K562 (cell line): ENCODE measurements at regions not wholly inside any gene's neighbourhood (a gene's known extent, or its start where the extent isn't known, plus 50 kb on each side); places are given as distances from the start of the nearest gene placed in this dataset.

Experiments used
- ATAC-seq: fragments of 200-7000 bp; cut with Tn5 transposase; 3 replicates; pipeline ENCODE4 v1.9.1; 2020; ENCODE audit warnings: moderate library complexity
- BruUV-seq: library from RNA; stranded (reverse); fragments of 400-500 nt; replicated peaks from 2 replicates; lab custom pipeline; 2021; lab: Mats Ljungman, UMichigan
- CTCF ChIA-PET: fragments of 300-600 bp; formaldehyde crosslinking; extraction: SDS; loops from one replicate; lab custom pipeline; 2021; ENCODE audit warnings: low intra/inter-chr PET ratio; lab: Yijun Ruan, JAX
- POLR2A ChIA-PET: fragments of 300-600, 350-650 bp; sonication (Branson Sonifier 250); formaldehyde crosslinking; extraction: SDS; loops from one replicate; lab custom pipeline; 2021; ENCODE audit warnings: antibody characterized with exemption, inconsistent platforms; lab: Yijun Ruan, JAX
- DNase-seq, 4 experiments: peaks; one replicate each; pipeline versions ENCODE4 v3.0.0 to v3.0.0-alpha.2; 2011 to 2018; ENCODE audit warnings: low spot score in 3 of 4, mixed read lengths in 3 of 4; ENCODE audit errors: extremely low read depth in 1 of 4
- FAIRE-seq: peaks from 2 replicates; lab custom pipeline; 2011; peaks lifted over from hg19 to GRCh38; lab: Jason Lieb, UNC
- H2AFZ ChIP-seq: 2 replicates; pipeline ENCODE4 v1.6.0; 2011; ENCODE audit warnings: low read depth, low read length, control low read depth, inconsistent platforms
- H3K27ac ChIP-seq: fragments of 200-600 bp; 3 replicates; pipeline ENCODE4 v1.8.0; 2011; ENCODE audit warnings: low read depth, mild to moderate bottlenecking, control low read depth, inconsistent platforms, low read length, moderate library complexity, mixed read lengths; ENCODE audit errors: extremely low read depth
- H3K27me3 ChIP-seq, 2 experiments: fragments of 300-600 bp in 1 of 2; 2 replicates in 1 of 2; 3 replicates in 1 of 2; pipeline versions ENCODE4 v1.6.0 to v1.8.0; 2011; ENCODE audit warnings: inconsistent platforms in 2 of 2, low read length in 2 of 2, mild to moderate bottlenecking in 1 of 2, mixed read lengths in 1 of 2, moderate library complexity in 1 of 2; ENCODE audit not compliant: control insufficient read depth in 2 of 2, insufficient read depth in 2 of 2
- H3K36me3 ChIP-seq: fragments of 300-600 bp; 3 replicates; pipeline ENCODE4 v1.8.0; 2011; ENCODE audit warnings: mild to moderate bottlenecking, low read length, inconsistent platforms; ENCODE audit not compliant: control insufficient read depth, insufficient read depth
- H3K4me1 ChIP-seq, 2 experiments: fragments of 200-600 bp in 1 of 2; replicated peaks in 1 of 2; 2 replicates in 1 of 2; 3 replicates in 1 of 2; pipeline versions ENCODE4 v1.5.1 to v1.8.0; 2011; ENCODE audit warnings: inconsistent platforms in 2 of 2, low read length in 2 of 2, mild to moderate bottlenecking in 1 of 2, mixed read lengths in 1 of 2, moderate library complexity in 1 of 2; ENCODE audit not compliant: control insufficient read depth in 2 of 2, insufficient read depth in 2 of 2
- H3K4me2 ChIP-seq: 2 replicates; pipeline ENCODE4 v1.6.1; 2011; ENCODE audit warnings: low read length, control low read depth, inconsistent platforms, mixed read lengths; ENCODE audit not compliant: insufficient read depth
- H3K4me3 ChIP-seq: fragments of 200-600 bp; sonication (generic), shearing (Covaris generic); 2 replicates; pipeline ENCODE4 v1.5.1; 2016; ENCODE audit warnings: control low read depth, inconsistent platforms
- H3K79me2 ChIP-seq: fragments of 200-600 bp; 3 replicates; pipeline ENCODE4 v1.8.0; 2011; ENCODE audit warnings: low read length, inconsistent platforms; ENCODE audit not compliant: control insufficient read depth, insufficient read depth
- H3K9ac ChIP-seq, 2 experiments: 2 replicates each; pipeline versions ENCODE4 v1.6.0 to v1.6.1; 2011; ENCODE audit warnings: low read depth in 2 of 2, low read length in 2 of 2, control low read depth in 1 of 2, inconsistent platforms in 1 of 2, mild to moderate bottlenecking in 1 of 2, mixed read lengths in 1 of 2; ENCODE audit not compliant: insufficient read depth in 1 of 2
- H3K9me1 ChIP-seq: one replicate; pipeline ENCODE4 v1.6.0; 2011; ENCODE audit warnings: inconsistent platforms, mild to moderate bottlenecking, low read length, moderate library complexity; ENCODE audit not compliant: control insufficient read depth, insufficient read depth
- H3K9me3 ChIP-seq: replicated peaks from 2 replicates; pipeline ENCODE4 v1.5.1; 2011; ENCODE audit warnings: low read depth, low read length, inconsistent platforms; ENCODE audit not compliant: control insufficient read depth, insufficient read depth
- H4K20me1 ChIP-seq: replicated peaks from 2 replicates; pipeline ENCODE4 v1.6.1; 2011; ENCODE audit warnings: low read length, inconsistent platforms, mixed read lengths; ENCODE audit not compliant: control insufficient read depth, insufficient read depth
- FOXA3 ChIP-seq, 2 experiments: fragments of 450-650 bp in 1 of 2; sonication (generic) in 1 of 2; formaldehyde crosslinking; IDR thresholded peaks in 1 of 2; conservative IDR thresholded peaks in 1 of 2; 2 replicates each; pipeline versions ENCODE4 v1.4.0 to v1.8.0; 2020 to 2022; ENCODE audit warnings: mild to moderate bottlenecking in 2 of 2, missing genetic modification reagents in 1 of 2
- IFI16 ChIP-seq: fragments of 250-450 bp; sonication (Bioruptor Pico); IDR thresholded peaks from 2 replicates; pipeline ENCODE4 v2.1.2; 2022; ENCODE audit warnings: mild to moderate bottlenecking, inconsistent platforms
- MED1 ChIP-seq: sonication (generic); formaldehyde crosslinking; IDR thresholded peaks from 2 replicates; pipeline ENCODE4 v1.8.1; 2023; ENCODE audit warnings: missing genetic modification reagents, borderline replicate concordance
- TAF9B ChIP-seq: fragments of 450-650 bp; IDR thresholded peaks from 2 replicates; pipeline ENCODE4 v1.6.1; 2018; ENCODE audit warnings: mild to moderate bottlenecking; ENCODE audit not compliant: partially characterized antibody
- WGBS: fragments of 100-300 bp; shearing (Covaris generic); methylation state at CpG from one replicate; pipeline ENCODE4 v1.1.6; 2016; ENCODE audit warnings: low coverage, mixed read lengths; ENCODE audit not compliant: insufficient coverage; ENCODE audit errors: missing lambda C conversion rate; 5-methylcytosine and 5-hydroxymethylcytosine counted together
- in situ Hi-C: fragments of 300-500 bp; cut with MboI; formaldehyde crosslinking; loops from 4 replicates; pipeline ENCODE4 v1.15.0; 2018; ENCODE audit warnings: inconsistent platforms, mixed read lengths
- intact Hi-C: fragments of 100-400 bp; cut with micrococcal nuclease; formaldehyde crosslinking; loops from 2 replicates; pipeline ENCODE4 v1.14.2; 2022
- TF ChIP-seq, protein P1 (sequence below): fragments of 450-650 bp; formaldehyde crosslinking; IDR thresholded peaks from 2 replicates; pipeline ENCODE4 v1.4.0; 2020; ENCODE audit warnings: mild to moderate bottlenecking, mixed read lengths
- TF ChIP-seq, protein P2 (sequence below), 2 experiments: fragments of 450-650 bp; IDR thresholded peaks; 2 replicates each; pipeline ENCODE4 v1.6.1; 2016; ENCODE audit warnings: mild to moderate bottlenecking in 2 of 2, borderline replicate concordance in 1 of 2, low read depth in 1 of 2, moderate library complexity in 1 of 2
- TF ChIP-seq, protein P3 (sequence below): fragments of 250-450 bp; sonication (Bioruptor Pico); IDR thresholded peaks from 2 replicates; pipeline ENCODE4 v1.8.0; 2022; ENCODE audit warnings: moderate library complexity, mild to moderate bottlenecking, inconsistent platforms

DNA sequence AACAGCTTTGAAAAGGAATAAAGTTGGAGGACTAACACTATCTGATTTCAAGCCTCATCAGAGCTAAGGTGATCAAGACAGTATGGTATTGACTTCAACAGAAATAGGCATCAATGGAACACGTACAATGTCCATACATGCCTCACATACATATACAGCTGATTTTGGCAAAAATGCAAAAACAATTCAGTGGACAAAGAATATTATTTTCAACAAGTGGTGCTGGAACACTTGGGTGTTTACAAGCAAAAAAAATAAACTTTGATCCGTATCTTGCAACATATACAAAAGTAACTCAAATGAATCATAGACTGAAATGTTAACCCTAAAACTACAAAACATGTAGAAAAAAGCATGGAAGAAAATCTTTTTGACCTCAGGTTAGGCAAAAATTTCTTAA is 141.9 kb upstream of the ZC3H11B start:
- H3K9me3 ChIP-seq = no peaks in the 10 kb centered on the region
- no peak overlapping the region for H3K4me3 ChIP-seq
- H3K9me1 ChIP-seq = no peaks in the 10 kb centered on the region
- no peak overlapping the region for H3K27ac ChIP-seq
- ChIA-PET POLR2A (no interaction called here), CTCF (no interaction called here)
- no peak for DNase-seq
- H2AFZ ChIP-seq = no peak overlapping the region
- no peaks in the 10 kb centered on the region for H3K79me2 ChIP-seq
- no peak for ATAC-seq
- intact Hi-C loops = no loop called here
- no peak for TF ChIP-seq MED1 (CRISPR knock-in tag)
- TF ChIP-seq, protein P1, sequence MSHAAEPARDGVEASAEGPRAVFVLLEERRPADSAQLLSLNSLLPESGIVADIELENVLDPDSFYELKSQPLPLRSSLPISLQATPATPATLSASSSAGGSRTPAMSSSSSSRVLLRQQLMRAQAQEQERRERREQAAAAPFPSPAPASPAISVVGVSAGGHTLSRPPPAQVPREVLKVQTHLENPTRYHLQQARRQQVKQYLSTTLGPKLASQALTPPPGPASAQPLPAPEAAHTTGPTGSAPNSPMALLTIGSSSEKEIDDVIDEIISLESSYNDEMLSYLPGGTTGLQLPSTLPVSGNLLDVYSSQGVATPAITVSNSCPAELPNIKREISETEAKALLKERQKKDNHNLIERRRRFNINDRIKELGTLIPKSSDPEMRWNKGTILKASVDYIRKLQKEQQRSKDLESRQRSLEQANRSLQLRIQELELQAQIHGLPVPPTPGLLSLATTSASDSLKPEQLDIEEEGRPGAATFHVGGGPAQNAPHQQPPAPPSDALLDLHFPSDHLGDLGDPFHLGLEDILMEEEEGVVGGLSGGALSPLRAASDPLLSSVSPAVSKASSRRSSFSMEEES (CRISPR knock-in tag) = no peak
- TF ChIP-seq, protein P2, sequence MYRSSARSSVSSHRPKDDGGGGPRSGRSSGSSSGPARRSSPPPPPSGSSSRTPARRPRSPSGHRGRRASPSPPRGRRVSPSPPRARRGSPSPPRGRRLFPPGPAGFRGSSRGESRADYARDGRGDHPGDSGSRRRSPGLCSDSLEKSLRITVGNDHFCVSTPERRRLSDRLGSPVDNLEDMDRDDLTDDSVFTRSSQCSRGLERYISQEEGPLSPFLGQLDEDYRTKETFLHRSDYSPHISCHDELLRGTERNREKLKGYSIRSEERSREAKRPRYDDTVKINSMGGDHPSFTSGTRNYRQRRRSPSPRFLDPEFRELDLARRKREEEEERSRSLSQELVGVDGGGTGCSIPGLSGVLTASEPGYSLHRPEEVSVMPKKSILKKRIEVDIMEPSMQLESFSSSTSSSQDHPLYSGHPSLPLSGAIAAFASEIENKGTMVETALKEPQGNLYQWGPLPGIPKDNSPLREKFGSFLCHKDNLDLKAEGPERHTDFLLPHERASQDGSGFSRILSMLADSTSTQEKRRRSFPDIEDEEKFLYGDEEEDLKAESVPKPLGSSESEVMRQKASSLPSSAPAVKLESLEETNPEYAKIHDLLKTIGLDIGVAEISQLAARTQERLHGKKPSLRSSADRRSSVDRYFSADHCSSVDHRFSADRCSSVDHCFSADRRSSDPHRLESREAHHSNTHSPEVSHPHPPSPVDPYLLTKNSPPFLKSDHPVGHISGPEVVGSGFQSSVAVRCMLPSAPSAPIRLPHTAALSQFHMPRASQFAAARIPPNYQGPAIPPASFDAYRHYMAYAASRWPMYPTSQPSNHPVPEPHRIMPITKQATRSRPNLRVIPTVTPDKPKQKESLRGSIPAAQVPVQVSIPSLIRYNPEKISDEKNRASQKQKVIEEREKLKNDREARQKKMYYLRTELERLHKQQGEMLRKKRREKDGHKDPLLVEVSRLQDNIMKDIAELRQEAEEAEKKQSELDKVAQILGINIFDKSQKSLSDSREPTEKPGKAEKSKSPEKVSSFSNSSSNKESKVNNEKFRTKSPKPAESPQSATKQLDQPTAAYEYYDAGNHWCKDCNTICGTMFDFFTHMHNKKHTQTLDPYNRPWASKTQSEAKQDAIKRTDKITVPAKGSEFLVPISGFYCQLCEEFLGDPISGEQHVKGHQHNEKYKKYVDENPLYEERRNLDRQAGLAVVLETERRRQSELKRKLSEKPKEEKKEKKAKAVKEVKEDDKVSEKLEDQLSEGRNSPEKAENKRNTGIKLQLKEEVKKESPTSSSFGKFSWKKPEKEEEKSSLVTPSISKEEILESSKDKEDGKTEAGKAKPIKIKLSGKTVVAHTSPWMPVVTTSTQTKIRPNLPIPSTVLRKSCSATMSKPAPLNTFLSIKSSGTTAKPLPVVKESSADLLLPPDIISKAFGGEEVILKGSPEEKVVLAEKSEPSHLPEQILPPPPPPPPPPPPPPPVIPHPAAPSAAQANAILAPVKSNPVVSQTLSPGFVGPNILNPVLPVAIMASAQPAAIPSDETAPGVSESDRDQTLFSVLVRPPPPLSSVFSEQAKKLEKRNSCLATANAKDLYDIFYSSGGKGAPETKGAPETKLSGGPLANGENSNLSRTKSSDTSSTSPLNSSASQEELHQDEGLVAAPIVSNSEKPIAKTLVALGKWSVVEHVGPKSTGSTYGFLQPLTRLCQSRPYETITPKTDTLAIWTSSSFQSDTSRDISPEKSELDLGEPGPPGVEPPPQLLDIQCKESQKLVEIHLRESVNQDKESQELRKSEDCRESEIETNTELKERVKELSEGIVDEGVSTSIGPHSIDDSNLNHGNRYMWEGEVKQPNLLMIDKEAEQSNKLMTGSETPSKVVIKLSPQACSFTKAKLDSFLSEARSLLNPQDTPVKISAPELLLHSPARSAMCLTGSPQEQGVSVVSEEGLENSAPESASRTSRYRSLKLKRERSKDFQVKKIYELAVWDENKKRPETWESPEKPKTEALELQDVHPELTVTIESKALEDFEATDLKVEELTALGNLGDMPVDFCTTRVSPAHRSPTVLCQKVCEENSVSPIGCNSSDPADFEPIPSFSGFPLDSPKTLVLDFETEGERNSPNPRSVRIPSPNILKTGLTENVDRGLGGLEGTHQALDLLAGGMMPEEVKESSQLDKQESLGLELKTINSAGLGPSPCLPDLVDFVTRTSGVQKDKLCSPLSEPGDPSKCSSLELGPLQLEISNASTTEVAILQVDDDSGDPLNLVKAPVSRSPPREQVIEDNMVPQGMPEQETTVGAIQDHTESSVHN (IDR thresholded peaks at IDR 0.05; ENCODE audit: borderline replicate concordance in 1 of 2, low read depth in 1 of 2) = no peak
- TF ChIP-seq TAF9B = no peak
- TF ChIP-seq FOXA3 (CRISPR knock-in tag; conservative IDR thresholded peaks at IDR 0.05 in 1 of 2, IDR thresholded peaks at IDR 0.05 in 1 of 2) = no peak
- TF ChIP-seq IFI16 = no peak
- TF ChIP-seq, protein P3, sequence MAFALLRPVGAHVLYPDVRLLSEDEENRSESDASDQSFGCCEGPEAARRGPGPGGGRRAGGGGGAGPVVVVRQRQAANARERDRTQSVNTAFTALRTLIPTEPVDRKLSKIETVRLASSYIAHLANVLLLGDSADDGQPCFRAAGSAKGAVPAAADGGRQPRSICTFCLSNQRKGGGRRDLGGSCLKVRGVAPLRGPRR (CRISPR knock-in tag) = no peak
- H3K27me3 ChIP-seq = peaks cover 4 to 9% of the 10 kb centered on the region in 2 experiments
- H3K4me2 ChIP-seq = no peak overlapping the region
- H3K9ac ChIP-seq = no peak overlapping the region
- in situ Hi-C loops = no loop called here
- BruUV-seq = no TSS peak
- no peaks in the 10 kb centered on the region for H4K20me1 ChIP-seq
- no peaks in the 10 kb centered on the region for H3K36me3 ChIP-seq
- 0% methylated on average over 2 of the region's 2 CpGs for WGBS
- FAIRE-seq = no peak
- H3K4me1 ChIP-seq = no peaks in the 10 kb centered on the region; a peak in 1 of 5 replicates
